ENCODE measurements at regions not wholly inside any gene's neighbourhood (a gene's known extent, or its start where the extent isn't known, plus 50 kb on each side); places are given as distances from the start of the nearest gene placed in this dataset.

GRCh38 chr5:54799645-54800044 is 185.7 kb downstream of the ESM1 start:
- TF ChIP-seq CTCF (conservative IDR thresholded peaks at IDR 0.05; ENCODE audit: low read length) = no peak
- no peak for TF ChIP-seq EZH2phosphoT487 (IDR thresholded peaks at IDR 0.05; ENCODE audit: borderline replicate concordance)

Measured in Loucy (cell line).